Liver (tissue), 3 donors: ENCODE measurements at regions not wholly inside any gene's neighbourhood (a gene's known extent, or its start where the extent isn't known, plus 50 kb on each side); places are given as distances from the start of the nearest gene placed in this dataset.

Source experiments
- EGR1 ChIP-seq, 2 donors: IDR thresholded peaks; 2 replicates each; pipeline ENCODE4 v1.6.1; 2016 to 2018; ENCODE audit warnings: antibody characterized with exemption in 2 of 2, low read depth in 2 of 2
- JUND ChIP-seq, 2 donors: IDR thresholded peaks; 2 replicates each; pipeline ENCODE4 v1.6.1; 2016; ENCODE audit warnings: antibody characterized with exemption in 2 of 2
- TF ChIP-seq, protein P1 (sequence below): fragments of 150-350 bp; IDR thresholded peaks from 2 replicates; pipeline ENCODE4 v1.5.1; 2017; ENCODE audit warnings: improper control_type of control experiment, low read depth, low read length; ENCODE audit not compliant: missing input control
- donor health status: healthy.
- donor health status: healthy.

DNA sequence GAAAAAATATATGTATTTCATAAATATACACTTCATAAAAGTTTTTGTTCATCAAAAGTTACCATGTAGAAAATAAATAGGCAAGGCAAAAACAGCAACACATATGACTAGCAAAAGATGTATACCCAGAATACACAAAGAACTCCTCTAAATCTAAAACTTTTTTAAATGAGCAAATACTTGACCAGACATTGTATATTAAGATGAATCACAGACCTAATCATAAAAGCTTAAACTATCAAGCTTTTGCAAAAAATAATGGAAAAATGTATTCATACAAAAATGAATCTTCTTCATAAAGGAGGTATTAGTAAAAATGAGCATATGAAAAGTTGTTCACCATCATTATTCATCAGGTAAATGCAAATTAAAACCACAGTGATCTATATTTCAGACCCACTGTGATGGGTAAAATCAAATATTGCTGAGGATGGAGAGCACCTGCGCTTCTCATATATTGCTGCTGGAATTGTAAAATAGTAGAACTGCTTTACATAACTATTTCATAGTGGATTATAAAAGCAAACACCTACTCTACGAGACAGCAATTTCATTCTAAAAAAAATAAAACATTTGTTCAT, 78.3 kb upstream of the RGS1 start:
- TF ChIP-seq, protein P1, sequence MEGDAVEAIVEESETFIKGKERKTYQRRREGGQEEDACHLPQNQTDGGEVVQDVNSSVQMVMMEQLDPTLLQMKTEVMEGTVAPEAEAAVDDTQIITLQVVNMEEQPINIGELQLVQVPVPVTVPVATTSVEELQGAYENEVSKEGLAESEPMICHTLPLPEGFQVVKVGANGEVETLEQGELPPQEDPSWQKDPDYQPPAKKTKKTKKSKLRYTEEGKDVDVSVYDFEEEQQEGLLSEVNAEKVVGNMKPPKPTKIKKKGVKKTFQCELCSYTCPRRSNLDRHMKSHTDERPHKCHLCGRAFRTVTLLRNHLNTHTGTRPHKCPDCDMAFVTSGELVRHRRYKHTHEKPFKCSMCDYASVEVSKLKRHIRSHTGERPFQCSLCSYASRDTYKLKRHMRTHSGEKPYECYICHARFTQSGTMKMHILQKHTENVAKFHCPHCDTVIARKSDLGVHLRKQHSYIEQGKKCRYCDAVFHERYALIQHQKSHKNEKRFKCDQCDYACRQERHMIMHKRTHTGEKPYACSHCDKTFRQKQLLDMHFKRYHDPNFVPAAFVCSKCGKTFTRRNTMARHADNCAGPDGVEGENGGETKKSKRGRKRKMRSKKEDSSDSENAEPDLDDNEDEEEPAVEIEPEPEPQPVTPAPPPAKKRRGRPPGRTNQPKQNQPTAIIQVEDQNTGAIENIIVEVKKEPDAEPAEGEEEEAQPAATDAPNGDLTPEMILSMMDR = no peak
- TF ChIP-seq EGR1 (IDR thresholded peaks at IDR 0.05; ENCODE audit: low read depth in 2 of 2) (no peak), JUND (IDR thresholded peaks at IDR 0.05) (no peak)
